H1 (cell line): ENCODE measurements at regions not wholly inside any gene's neighbourhood (a gene's known extent, or its start where the extent isn't known, plus 50 kb on each side); places are given as distances from the start of the nearest gene placed in this dataset.

Experiments
- ATF2 ChIP-seq: IDR thresholded peaks from 2 replicates; pipeline ENCODE4 v1.6.1; 2012; ENCODE audit warnings: low read length, inconsistent platforms
- ATF3 ChIP-seq: IDR thresholded peaks from 2 replicates; pipeline ENCODE4 v1.6.1; 2011; ENCODE audit warnings: low read depth, mild to moderate bottlenecking, low read length; ENCODE audit not compliant: insufficient read depth
- CREB1 ChIP-seq: IDR thresholded peaks from 2 replicates; pipeline ENCODE4 v1.6.1; 2012; ENCODE audit warnings: inconsistent platforms
- E2F6 ChIP-seq: IDR thresholded peaks from 2 replicates; pipeline ENCODE4 v1.6.1; 2012; ENCODE audit warnings: inconsistent platforms
- EZH2 ChIP-seq: fragments of 200-600 bp; sonication (generic); IDR thresholded peaks from 2 replicates; pipeline ENCODE4 v1.7.1; 2012; ENCODE audit warnings: low read depth, mild to moderate bottlenecking, moderate library complexity, low read length, inconsistent platforms; ENCODE audit not compliant: severe bottlenecking
- GTF2F1 ChIP-seq: IDR thresholded peaks from 2 replicates; pipeline ENCODE4 v1.6.1; 2012; ENCODE audit warnings: low read depth, low read length, improper control_type of control experiment, borderline replicate concordance
- HDAC2 ChIP-seq, 2 experiments: fragments of 300-600 bp in 1 of 2; sonication (generic) in 1 of 2; IDR thresholded peaks; 2 replicates each; pipeline ENCODE4 v1.6.1; 2011 to 2012; ENCODE audit warnings: low read depth in 2 of 2, low read length in 2 of 2, mild to moderate bottlenecking in 2 of 2, moderate library complexity in 2 of 2, borderline replicate concordance in 1 of 2, inconsistent platforms in 1 of 2
- JUN ChIP-seq: IDR thresholded peaks from 2 replicates; pipeline ENCODE4 v1.6.1; 2011; ENCODE audit warnings: low read depth, mild to moderate bottlenecking, improper control_type of control experiment, low read length
- KDM5A ChIP-seq: fragments of 200-600 bp; IDR thresholded peaks from 2 replicates; pipeline ENCODE4 v1.7.1; 2012; ENCODE audit warnings: mild to moderate bottlenecking, low read length, inconsistent platforms, mixed read lengths
- POU5F1 ChIP-seq: IDR thresholded peaks from 2 replicates; pipeline ENCODE4 v1.6.1; 2011; ENCODE audit warnings: low read depth, mild to moderate bottlenecking, low read length, moderate library complexity
- RNF2 ChIP-seq: fragments of 200-900, 300-1000 bp; sonication (generic); IDR thresholded peaks from 2 replicates; pipeline ENCODE4 v1.7.1; 2016; ENCODE audit warnings: borderline replicate concordance, low read depth, mild to moderate bottlenecking, antibody characterized with exemption, low read length; ENCODE audit not compliant: poor library complexity, severe bottlenecking; ENCODE audit errors: missing control alignments
- RXRA ChIP-seq: IDR thresholded peaks from 2 replicates; pipeline ENCODE4 v1.6.1; 2011; ENCODE audit warnings: low read depth, mild to moderate bottlenecking, low read length, moderate library complexity; ENCODE audit not compliant: insufficient read depth
- SAP30 ChIP-seq: fragments of 300-600 bp; sonication (generic); IDR thresholded peaks from 2 replicates; pipeline ENCODE4 v1.7.1; 2012; ENCODE audit warnings: low read length, moderate library complexity, mild to moderate bottlenecking, inconsistent platforms; ENCODE audit not compliant: insufficient read depth, insufficient replicate concordance
- SIX5 ChIP-seq: IDR thresholded peaks from 2 replicates; pipeline ENCODE4 v1.6.1; 2011; ENCODE audit warnings: mild to moderate bottlenecking, low read depth, low read length
- SP1 ChIP-seq: IDR thresholded peaks from 2 replicates; pipeline ENCODE4 v1.6.1; 2011; ENCODE audit warnings: low read depth, low read length
- SRF ChIP-seq: IDR thresholded peaks from 2 replicates; pipeline ENCODE4 v1.6.1; 2011; ENCODE audit warnings: mild to moderate bottlenecking, low read depth, low read length, moderate library complexity
- TAF1 ChIP-seq: IDR thresholded peaks from 2 replicates; pipeline ENCODE4 v1.6.1; 2011; ENCODE audit warnings: mild to moderate bottlenecking, low read depth, low read length
- TCF12 ChIP-seq: IDR thresholded peaks from 2 replicates; pipeline ENCODE4 v1.6.1; 2011; ENCODE audit warnings: low read depth, mild to moderate bottlenecking, low read length
- TEAD4 ChIP-seq: IDR thresholded peaks from 2 replicates; pipeline ENCODE4 v1.6.1; 2012; ENCODE audit warnings: low read depth, low read length, inconsistent platforms, mixed read lengths
- USF2 ChIP-seq: IDR thresholded peaks from 2 replicates; pipeline ENCODE4 v1.6.1; 2011; ENCODE audit warnings: low read length, improper control_type of control experiment
- YY1 ChIP-seq: IDR thresholded peaks from 2 replicates; pipeline ENCODE4 v1.6.1; 2011; ENCODE audit warnings: low read depth, mild to moderate bottlenecking, low read length

- TF ChIP-seq ATF2 (no peak), E2F6 (no peak), SAP30 (no peak), SRF (no peak), CREB1 (no peak), TAF1 (no peak), SIX5 (no peak), RNF2 (no peak), USF2 (no peak), TEAD4 (peak; percentile 86), GTF2F1 (no peak), KDM5A (no peak), TCF12 (0 out of 2 replicates have a peak, but pooled peaks have one; percentile 44), HDAC2 (IDR thresholded peaks at IDR 0.05; ENCODE audit: borderline replicate concordance in 1 of 2, low read depth in 2 of 2, low read length in 2 of 2) (no peak), EZH2 (no peak), RXRA (no peak), JUN (no peak), SP1 (peak; percentile 52; the same call in 1 of the 2 replicates), POU5F1 (0 out of 2 replicates have a peak, but pooled peaks have one; percentile 28), ATF3 (no peak), YY1 (no peak)
Measured at GRCh38 chr10:10361301-10361885, 656.3 kb upstream of the CELF2 start (continued).
